Stomach (tissue), 8 donors: ENCODE measurements at regions not wholly inside any gene's neighbourhood (a gene's known extent, or its start where the extent isn't known, plus 50 kb on each side); places are given as distances from the start of the nearest gene placed in this dataset.
"Not testable (repeated sequence)": the region's sequence is repeated elsewhere in the genome, so short reads cannot be mapped to it uniquely, and the experiment has no call there.

Experiments used
- DNase-seq, 2 donors: peaks; one replicate each; pipeline versions ENCODE4 v3.0.0 to v3.0.0-alpha.2; 2013 to 2019
- H3K27ac ChIP-seq, 5 donors: fragments of 200-600 bp in 4 of 5; sonication (generic) in 4 of 5; one replicate each; pipeline ENCODE4 v1.5.1; 2013 to 2019; ENCODE audit warnings: mild to moderate bottlenecking in 1 of 5, moderate library complexity in 1 of 5
- H3K27me3 ChIP-seq, 3 donors: fragments of 200-600 bp; sonication (generic); one replicate each; pipeline ENCODE4 v1.5.1; 2017 to 2019; ENCODE audit warnings: mixed run types in 1 of 3
- H3K36me3 ChIP-seq, 4 donors: fragments of 200-600 bp; sonication (generic); 1 replicate in 3 of 4; 2 replicates in 1 of 4; pipeline ENCODE4 v1.5.1; 2016 to 2019
- H3K4me1 ChIP-seq, 4 donors: fragments of 200-600 bp; sonication (generic); one replicate each; pipeline ENCODE4 v1.5.1; 2016 to 2019
- H3K4me3 ChIP-seq, 4 donors: fragments of 200-600 bp; sonication (generic) in 3 of 4; one replicate each; pipeline ENCODE4 v1.5.1; 2016 to 2019; ENCODE audit warnings: mild to moderate bottlenecking in 1 of 4
- H3K9me3 ChIP-seq, 4 donors: fragments of 200-600 bp; sonication (generic); one replicate each; pipeline ENCODE4 v1.5.1; 2016 to 2019
- CTCF ChIP-seq, 7 experiments: fragments of 450-650 bp in 4 of 7; fragments of 200-600 bp in 3 of 7; sonication (generic) in 3 of 7; IDR thresholded peaks; one replicate each; pipeline ENCODE4 v1.5.1; 2016 to 2019; ENCODE audit warnings: antibody characterized with exemption in 7 of 7, control low read depth in 2 of 7, mild to moderate bottlenecking in 1 of 7
- EP300 ChIP-seq: sonication (generic); formaldehyde crosslinking; IDR thresholded peaks from one replicate; pipeline ENCODE4 v1.6.1; 2017; ENCODE audit warnings: antibody characterized with exemption
- POLR2A ChIP-seq, 4 donors: fragments of 450-650 bp; IDR thresholded peaks; one replicate each; pipeline ENCODE4 v1.6.1; 2016; ENCODE audit warnings: antibody characterized with exemption in 4 of 4, control low read depth in 2 of 4, mild to moderate bottlenecking in 1 of 4, moderate library complexity in 1 of 4
- POLR2AphosphoS5 ChIP-seq, 3 donors: sonication (generic); formaldehyde crosslinking; IDR thresholded peaks; one replicate each; pipeline ENCODE4 v1.6.1; 2016; ENCODE audit warnings: antibody characterized with exemption in 3 of 3
- WGBS, 5 donors: extraction: QIAGEN DNeasy Blood & Tissue Kit in 3 of 5; methylation state at CpG; one replicate each; pipeline versions ENCODE4 v1.1.5 to v1.1.7; 2013 to 2018; 5-methylcytosine and 5-hydroxymethylcytosine counted together
- intact Hi-C: fragments of 100-400 bp; cut with DNase I; formaldehyde crosslinking; loops from one replicate; pipeline ENCODE4 v1.15.1; 2023; ENCODE audit warnings: low total_unique reads
- donor health status: healthy with polysubstance abuse.
- donor health status: Bipolar disorder and iron deficiency.
- donor health status: healthy.

- no peak for TF ChIP-seq POLR2A (IDR thresholded peaks at IDR 0.05)
- TF ChIP-seq EP300, result no peak
- TF ChIP-seq POLR2AphosphoS5 (IDR thresholded peaks at IDR 0.05), result no peak
- Histone ChIP-seq H3K36me3 (no peaks in the 10 kb centered on the region), H3K27ac (no peak overlapping the region), H3K4me1 (peaks cover 0 to 7% (median 0%) of the 10 kb centered on the region in 4 donors), H3K27me3 (no peaks in the 10 kb centered on the region), H3K9me3 (peaks cover 0 to 6% (median 0%) of the 10 kb centered on the region in 4 donors), H3K4me3 (no peak overlapping the region)
- 37 to 48% (median 47%) methylated on average over 5 of the region's 5 CpGs for WGBS, 5 donors
- DNase-seq, result no peak
- intact Hi-C loops, result no loop called here
Observed at GRCh38 chr7:159310457-159311171, 165.9 kb upstream of the VIPR2 start.

- H3K4me3 ChIP-seq, H3K27me3 ChIP-seq, DNase-seq, H3K9me3 ChIP-seq, intact Hi-C loops, H3K4me1 ChIP-seq, H3K27ac ChIP-seq, H3K36me3 ChIP-seq: not testable (repeated sequence)
- 34 to 48% (median 41%) methylated on average over 2 of the region's 2 CpGs for WGBS, 5 donors
Observed at GRCh38 chr7:159309214-159309613, 164.5 kb upstream of the VIPR2 start.

- Histone ChIP-seq H3K4me1 (peaks cover 0 to 4% (median 0%) of the 10 kb centered on the region in 4 donors), H3K36me3 (no peaks in the 10 kb centered on the region), H3K9me3 (peaks cover 0 to 6% (median 0%) of the 10 kb centered on the region in 4 donors), H3K27ac (no peak overlapping the region), H3K27me3 (no peaks in the 10 kb centered on the region), H3K4me3 (no peak overlapping the region)
- intact Hi-C loops, result no loop called here
- no peak for DNase-seq
- TF ChIP-seq POLR2A (IDR thresholded peaks at IDR 0.05) (no peak), CTCF (IDR thresholded peaks at IDR 0.05) (no peak), EP300 (no peak), POLR2AphosphoS5 (IDR thresholded peaks at IDR 0.05) (no peak)
- WGBS, 5 donors, result 77 to 86% (median 83%) methylated on average over 2 of the region's 2 CpGs
Observed at GRCh38 chr7:159306012-159306411, 161.3 kb upstream of the VIPR2 start.

GRCh38 chr7:159305185-159305584 is 160.5 kb upstream of the VIPR2 start:
- H3K4me1 ChIP-seq, H3K36me3 ChIP-seq, H3K27ac ChIP-seq, H3K9me3 ChIP-seq, H3K4me3 ChIP-seq, intact Hi-C loops, DNase-seq, H3K27me3 ChIP-seq: not testable (repeated sequence)
- 36 to 47% (median 38%) methylated on average over 3 of the region's 3 CpGs for WGBS, 5 donors

GRCh38 chr7:159303510-159303909 is 158.8 kb upstream of the VIPR2 start:
- H3K36me3 ChIP-seq, H3K4me3 ChIP-seq, H3K27me3 ChIP-seq, H3K27ac ChIP-seq, H3K9me3 ChIP-seq, intact Hi-C loops, H3K4me1 ChIP-seq, DNase-seq: not testable (repeated sequence)
- WGBS, 5 donors, result 73 to 88% (median 82%) methylated on average over 2 of the region's 2 CpGs

- intact Hi-C loops, result no loop called here
- H3K27ac ChIP-seq, result no peak overlapping the region
- no peaks in the 10 kb centered on the region for H3K4me1 ChIP-seq
- TF ChIP-seq EP300, result no peak
- no peak for TF ChIP-seq POLR2A (IDR thresholded peaks at IDR 0.05)
- no peak for TF ChIP-seq POLR2AphosphoS5 (IDR thresholded peaks at IDR 0.05)
- no peak for TF ChIP-seq CTCF (IDR thresholded peaks at IDR 0.05)
- no peaks in the 10 kb centered on the region for H3K27me3 ChIP-seq
- no peak overlapping the region for H3K4me3 ChIP-seq
- DNase-seq, result no peak
- 29 to 37% (median 35%) methylated on average over 4 of the region's 4 CpGs for WGBS, 5 donors
- peaks cover 0 to 9% (median 8%) of the 10 kb centered on the region in 4 donors for H3K9me3 ChIP-seq
- no peaks in the 10 kb centered on the region for H3K36me3 ChIP-seq
Observed at GRCh38 chr7:159296093-159296681, 151.5 kb upstream of the VIPR2 start.

GRCh38 chr7:159286487-159286886 is 141.8 kb upstream of the VIPR2 start:
- intact Hi-C loops, H3K27me3 ChIP-seq, H3K27ac ChIP-seq: not testable (repeated sequence)

More at GRCh38 chr7:159286487-159286886, 141.8 kb upstream of the VIPR2 start:
- H3K4me1 ChIP-seq, DNase-seq, H3K4me3 ChIP-seq, H3K36me3 ChIP-seq: not testable (repeated sequence)
- peaks cover 0 to 14% (median 6%) of the 10 kb centered on the region in 4 donors for H3K9me3 ChIP-seq
